ENCODE measurements at regions not wholly inside any gene's neighbourhood (a gene's known extent, or its start where the extent isn't known, plus 50 kb on each side); places are given as distances from the start of the nearest gene placed in this dataset.

DNA sequence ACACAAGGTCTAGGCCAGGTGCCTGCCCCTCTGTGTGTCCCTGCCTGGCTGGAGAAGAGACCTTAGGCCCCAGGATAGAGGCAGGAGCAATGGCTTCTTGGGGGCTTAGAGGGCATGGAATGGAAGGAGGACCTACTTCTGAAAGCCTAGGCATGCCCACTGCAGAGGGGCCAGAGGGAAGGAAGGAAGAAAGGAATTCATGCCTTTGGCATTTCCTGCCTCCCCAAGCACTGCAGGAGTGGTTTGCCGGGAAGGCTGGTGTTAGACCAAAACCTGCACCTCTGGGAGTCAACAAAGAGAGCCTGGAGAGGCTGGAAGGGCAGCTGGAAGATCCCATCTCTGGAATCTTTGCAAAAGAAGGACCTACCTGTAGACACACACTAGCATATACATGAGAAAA, 50.7 kb upstream of the KCNE2 start:
- H3K4me3 ChIP-seq (ENCODE audit: low read depth, low read length): no peak overlapping the region
- no peak for TF ChIP-seq CTCF (IDR thresholded peaks at IDR 0.05; ENCODE audit: borderline replicate concordance, insufficient read depth, low read depth, low read length)

Measured in GM12875 (cell line).